D721Med (cell line): ENCODE measurements at regions not wholly inside any gene's neighbourhood (a gene's known extent, or its start where the extent isn't known, plus 50 kb on each side); places are given as distances from the start of the nearest gene placed in this dataset.

Experiments used
- DNase-seq: peaks from one replicate; pipeline ENCODE4 v3.0.0; 2011; ENCODE audit warnings: low spot score; ENCODE audit not compliant: insufficient read length
- FAIRE-seq: peaks from 2 replicates; lab custom pipeline; 2011; peaks lifted over from hg19 to GRCh38; lab: Jason Lieb, UNC
- TF ChIP-seq, protein P1 (sequence below): IDR thresholded peaks from 2 replicates; pipeline ENCODE4 v1.5.1; 2012; ENCODE audit warnings: mild to moderate bottlenecking, control low read depth; ENCODE audit not compliant: insufficient read depth; ENCODE audit errors: missing control alignments

DNA sequence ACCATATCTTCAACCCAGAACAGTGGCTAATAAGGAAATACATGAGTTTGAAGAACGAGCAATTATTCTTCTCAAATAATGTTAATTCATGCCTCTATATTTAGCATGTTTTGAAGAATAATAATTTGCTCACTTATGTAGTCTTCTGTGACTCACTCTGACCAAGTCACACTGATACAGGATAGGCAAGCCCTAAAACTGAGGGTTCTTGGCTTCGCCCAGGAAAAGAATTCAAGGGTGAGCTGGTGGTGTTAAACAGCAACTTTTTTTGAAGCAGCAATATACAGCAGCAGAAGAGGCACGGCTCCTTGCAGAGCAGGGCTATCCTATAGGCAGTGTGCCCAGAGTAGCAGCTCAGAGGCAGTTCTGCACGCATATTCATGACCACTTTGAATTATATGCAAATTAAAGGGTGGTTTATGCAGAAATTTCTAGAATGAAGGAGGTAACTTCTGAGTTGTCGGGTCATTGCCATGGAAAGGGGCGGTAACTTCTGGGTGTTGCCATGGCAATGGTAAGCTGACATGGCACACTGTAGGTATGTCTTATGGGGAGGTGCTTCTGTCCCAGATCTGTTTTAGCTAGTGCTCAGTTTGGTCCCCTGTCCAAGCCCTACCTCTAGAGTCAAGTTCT, 200.6 kb downstream of the RND3 start:
- no peak for DNase-seq
- no peak for FAIRE-seq
- TF ChIP-seq, protein P1, sequence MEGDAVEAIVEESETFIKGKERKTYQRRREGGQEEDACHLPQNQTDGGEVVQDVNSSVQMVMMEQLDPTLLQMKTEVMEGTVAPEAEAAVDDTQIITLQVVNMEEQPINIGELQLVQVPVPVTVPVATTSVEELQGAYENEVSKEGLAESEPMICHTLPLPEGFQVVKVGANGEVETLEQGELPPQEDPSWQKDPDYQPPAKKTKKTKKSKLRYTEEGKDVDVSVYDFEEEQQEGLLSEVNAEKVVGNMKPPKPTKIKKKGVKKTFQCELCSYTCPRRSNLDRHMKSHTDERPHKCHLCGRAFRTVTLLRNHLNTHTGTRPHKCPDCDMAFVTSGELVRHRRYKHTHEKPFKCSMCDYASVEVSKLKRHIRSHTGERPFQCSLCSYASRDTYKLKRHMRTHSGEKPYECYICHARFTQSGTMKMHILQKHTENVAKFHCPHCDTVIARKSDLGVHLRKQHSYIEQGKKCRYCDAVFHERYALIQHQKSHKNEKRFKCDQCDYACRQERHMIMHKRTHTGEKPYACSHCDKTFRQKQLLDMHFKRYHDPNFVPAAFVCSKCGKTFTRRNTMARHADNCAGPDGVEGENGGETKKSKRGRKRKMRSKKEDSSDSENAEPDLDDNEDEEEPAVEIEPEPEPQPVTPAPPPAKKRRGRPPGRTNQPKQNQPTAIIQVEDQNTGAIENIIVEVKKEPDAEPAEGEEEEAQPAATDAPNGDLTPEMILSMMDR, result no peak

DNA sequence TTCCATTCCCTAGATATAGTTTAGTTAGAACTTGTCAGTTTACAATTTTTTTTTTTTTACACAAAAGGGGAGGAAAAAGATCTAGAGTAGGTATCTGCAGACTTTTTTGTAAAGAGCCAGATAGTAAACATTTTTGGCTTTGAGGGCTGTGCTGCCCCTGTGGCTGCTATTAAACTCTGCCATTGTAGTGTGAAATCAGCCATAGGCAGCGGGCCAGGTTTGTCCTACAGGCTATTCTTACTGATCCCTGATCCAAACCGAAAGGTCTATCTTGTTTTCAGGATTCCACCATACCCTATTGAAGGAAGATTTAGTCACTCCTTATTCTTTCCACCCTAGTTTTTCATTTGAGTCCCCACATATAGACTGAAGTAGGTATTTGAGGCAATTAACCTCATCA, 203.4 kb downstream of the RND3 start:
- FAIRE-seq, result no peak

DNA sequence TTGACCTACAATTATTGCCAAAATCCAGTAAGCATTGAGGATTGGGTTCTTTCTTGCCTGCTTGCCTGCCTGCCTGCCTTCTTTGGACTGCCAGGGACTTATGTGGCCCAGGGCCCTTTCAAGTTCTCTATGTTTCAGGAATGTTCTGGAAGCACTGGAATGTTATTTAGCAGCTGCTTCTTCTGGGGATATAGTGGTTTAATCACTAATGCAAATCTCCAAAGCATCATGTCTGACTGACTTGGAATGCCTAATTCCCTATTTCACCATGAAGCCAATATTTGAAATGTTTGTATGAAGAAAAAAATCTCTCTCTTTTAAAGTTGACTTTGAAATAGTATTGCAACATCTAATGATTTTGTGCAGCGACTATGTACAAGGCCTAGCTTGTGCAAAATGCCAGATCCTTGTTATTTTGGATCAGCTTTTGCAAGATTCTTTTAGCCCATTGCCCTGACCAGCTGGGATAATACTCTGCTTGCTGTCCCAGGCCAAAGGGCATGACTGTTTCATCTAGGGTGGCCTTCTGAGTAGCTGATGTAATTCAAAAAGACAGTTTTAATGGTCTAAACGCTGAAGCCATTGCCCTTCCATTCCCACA, 204.6 kb downstream of the RND3 start:
- TF ChIP-seq, protein P1, result no peak
- FAIRE-seq (no peak), DNase-seq (no peak)

More for the DNA sequence above, 203.4 kb downstream of the RND3 start:
- DNase-seq, result no peak
- TF ChIP-seq, protein P1, result no peak

DNA sequence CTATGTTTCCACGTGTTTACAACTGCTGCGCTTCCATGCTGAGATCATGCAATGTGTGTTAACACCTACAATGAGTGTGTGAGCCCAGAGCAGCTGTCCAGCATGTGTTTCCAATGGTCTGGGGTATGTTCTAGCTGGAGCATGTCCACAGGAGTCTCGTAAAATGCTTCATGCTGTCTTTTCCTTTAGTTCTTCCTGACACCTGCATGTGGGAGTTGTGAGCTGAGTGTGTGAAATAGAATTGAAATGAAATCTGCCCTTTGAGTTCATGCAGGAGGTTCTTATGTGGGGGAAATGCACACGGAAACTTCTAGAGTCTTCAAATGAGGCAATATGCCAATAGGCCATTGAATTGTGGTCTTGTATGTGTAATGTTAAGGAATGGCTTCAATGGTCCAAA, 205.1 kb downstream of the RND3 start:
- TF ChIP-seq, protein P1, result no peak
- no peak for FAIRE-seq

DNA sequence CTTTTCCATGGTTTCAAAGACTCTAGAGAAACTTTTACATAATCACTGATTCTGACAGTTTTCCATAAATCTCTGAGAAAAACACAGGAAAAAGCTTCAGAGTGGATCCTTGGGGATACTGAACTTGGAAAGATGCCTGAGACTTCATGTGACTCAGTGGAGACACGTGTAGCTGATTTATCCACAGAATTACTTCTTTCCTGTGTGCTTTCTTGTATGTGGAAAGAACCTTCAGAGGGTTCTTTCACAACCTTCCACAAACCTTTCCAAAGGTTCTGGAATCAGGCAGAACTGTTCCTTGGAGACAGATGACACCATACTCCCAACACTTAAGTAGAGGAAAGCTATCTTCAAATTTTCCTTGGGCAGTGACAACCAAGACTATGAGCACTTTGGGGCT, 207.2 kb downstream of the RND3 start:
- TF ChIP-seq, protein P1, result no peak
- DNase-seq (no peak), FAIRE-seq (no peak)

More for the DNA sequence above, 205.1 kb downstream of the RND3 start:
- no peak for DNase-seq

DNA sequence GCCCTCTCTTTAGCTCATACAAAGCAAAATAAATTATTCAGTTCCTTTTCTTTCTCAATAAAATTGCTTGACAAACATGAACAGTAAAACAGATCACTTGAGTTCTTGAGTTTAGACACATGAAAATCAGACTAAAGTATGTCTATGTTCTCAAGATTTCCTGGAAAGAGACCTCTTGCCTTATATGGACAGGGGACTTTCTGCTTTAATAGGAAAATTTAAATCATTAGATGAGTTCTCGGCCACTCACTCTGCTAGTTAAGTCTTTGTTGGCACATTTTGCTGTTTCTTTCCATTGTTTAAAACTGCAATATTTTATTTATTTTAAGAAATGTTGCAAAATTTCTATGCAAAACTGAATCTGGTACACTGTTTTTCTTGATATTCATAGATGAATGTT, 207.8 kb downstream of the RND3 start:
- TF ChIP-seq, protein P1, result no peak
- no peak for DNase-seq
- FAIRE-seq, result no peak

DNA sequence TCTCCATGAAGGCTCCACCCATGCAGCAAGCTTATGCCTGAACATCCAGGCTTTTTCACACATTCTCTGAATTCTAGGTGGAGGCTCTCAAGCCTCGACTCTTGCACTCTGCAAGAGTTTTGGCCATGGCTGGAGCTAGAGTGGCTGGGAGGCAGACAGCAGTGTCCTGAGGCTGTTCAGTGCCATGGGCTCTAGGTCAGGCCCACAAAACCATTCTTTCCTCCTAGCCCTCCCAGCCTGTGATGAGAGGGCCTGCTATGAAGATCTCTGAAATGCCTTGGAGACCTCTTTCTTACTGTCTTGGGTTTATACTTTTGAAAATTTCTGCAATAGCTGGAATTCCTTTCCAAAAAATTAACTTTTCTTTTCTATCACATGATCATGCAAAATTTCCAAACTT, 210.7 kb downstream of the RND3 start:
- no peak for FAIRE-seq
- TF ChIP-seq, protein P1, result no peak
- no peak for DNase-seq
